ENCODE measurements at regions not wholly inside any gene's neighbourhood (a gene's known extent, or its start where the extent isn't known, plus 50 kb on each side); places are given as distances from the start of the nearest gene placed in this dataset.

GRCh38 chr5:152527358-152528052, 122.4 kb upstream of the NMUR2 start:
- CTCF ChIA-PET, result interaction anchor here (0.5 to 2.1 kb wide), 5 partner anchors 9 to 1382 kb away, joined by 3 to 9 read pairs (median 3); no protein-coding TSS in a partner anchor
- DNase-seq (ENCODE audit: low read depth, low spot score) (no peak), ATAC-seq (peak; percentile 67), FAIRE-seq (no peak)
- SMC1A ChIA-PET (ENCODE audit: uncharacterized antibody, unreplicated experiment), result interaction anchor here (0.7 to 1.1 kb wide), 2 partner anchors 31 to 831 kb away, joined by 3 read pairs; no protein-coding TSS in a partner anchor
- 0% methylated on average over 3 of the region's 3 CpGs for WGBS (ENCODE audit: insufficient coverage, insufficient replicate concordance, low lambda C conversion rate, missing lambda C conversion rate)
- Histone ChIP-seq H3K4me2 (ENCODE audit: control insufficient read depth, insufficient read depth) (no peak overlapping the region), H3K36me3 (ENCODE audit: control insufficient read depth in 2 of 2, insufficient read depth in 2 of 2, low read length in 1 of 2) (no peaks in the 10 kb centered on the region), H3K4me1 (ENCODE audit: control insufficient read depth, insufficient read depth, low read length) (peaks cover 5% of the 10 kb centered on the region), H3K4me3 (no peak overlapping the region), H3K79me2 (ENCODE audit: control insufficient read depth, insufficient read depth, low read length) (no peaks in the 10 kb centered on the region), H3K27me3 (replicated peaks in 1 of 2; ENCODE audit: control insufficient read depth in 2 of 2, insufficient read depth in 2 of 2, low read length in 1 of 2) (no peaks in the 10 kb centered on the region), H3K9ac (ENCODE audit: control insufficient read depth, insufficient read depth, low read length) (no peak overlapping the region), H2AFZ (ENCODE audit: control insufficient read depth, low read depth, low read length) (no peak overlapping the region), H3K27ac (ENCODE audit: control insufficient read depth, insufficient read depth) (no peak overlapping the region), H4K20me1 (ENCODE audit: control insufficient read depth, insufficient read depth) (no peaks in the 10 kb centered on the region), H3K9me3 (replicated peaks; ENCODE audit: control insufficient read depth, insufficient read depth, low read length) (no peaks in the 10 kb centered on the region)
- POLR2A ChIA-PET, result no interaction called here
- in situ Hi-C loops (cut with MboI) (no loop called here), intact Hi-C loops (cut with micrococcal nuclease; ENCODE audit: unreplicated experiment) (no loop called here)
- no TSS peak for BruUV-seq (replicated peaks)
- no peak for TF ChIP-seq MEF2B (IDR thresholded peaks at IDR 0.05; ENCODE audit: partially characterized antibody, poor library complexity, severe bottlenecking)
- peak; percentile 58; the same call in 1 of the 2 replicates for TF ChIP-seq JUNB (IDR thresholded peaks at IDR 0.05)
- TF ChIP-seq ETV6 (conservative IDR thresholded peaks at IDR 0.05 in 1 of 2, IDR thresholded peaks at IDR 0.05 in 1 of 2; ENCODE audit: borderline replicate concordance in 1 of 2, low read depth in 1 of 2), result 0 out of 4 replicates have a peak, but pooled peaks of 1 of the 2 experiments have one; percentile 48
- no peak for TF ChIP-seq KDM1A (IDR thresholded peaks at IDR 0.05; ENCODE audit: borderline replicate concordance)
- no peak for TF ChIP-seq CTCF (IDR thresholded peaks at IDR 0.05 in 2 of 3, conservative IDR thresholded peaks at IDR 0.05 in 1 of 3; ENCODE audit: control insufficient read depth in 2 of 3, extremely low read depth in 1 of 3, insufficient read depth in 1 of 3, low read depth in 3 of 3, low read length in 3 of 3)
- no peak for TF ChIP-seq ASH2L (IDR thresholded peaks at IDR 0.05; ENCODE audit: borderline replicate concordance, low read depth)
- RAD21 ChIA-PET (ENCODE audit: unreplicated experiment), result interaction anchor here (1.0 kb wide), 2 partner anchors 10 to 13 kb away, joined by 3 read pairs; no protein-coding TSS in a partner anchor
